Fibroblast of lung (primary cell): ENCODE measurements at regions not wholly inside any gene's neighbourhood (a gene's known extent, or its start where the extent isn't known, plus 50 kb on each side); places are given as distances from the start of the nearest gene placed in this dataset.

Experiments
- DNase-seq, 2 donors: peaks; one replicate each; pipeline versions ENCODE4 v3.0.0 to v3.0.0-alpha.2; 2010; ENCODE audit warnings: low read depth in 2 of 2
- H2AFZ ChIP-seq: 2 replicates; pipeline ENCODE4 v1.5.1; 2012; ENCODE audit warnings: low read length, control low read depth, inconsistent platforms
- H3K27ac ChIP-seq: 2 replicates; pipeline ENCODE4 v1.5.1; 2011; ENCODE audit warnings: low read length, control low read depth; ENCODE audit not compliant: insufficient read depth
- H3K27me3 ChIP-seq: 2 replicates; pipeline ENCODE4 v1.5.1; 2011; ENCODE audit warnings: mild to moderate bottlenecking, low read length; ENCODE audit not compliant: control insufficient read depth, insufficient read depth
- H3K36me3 ChIP-seq: 2 replicates; pipeline ENCODE4 v1.5.1; 2011; ENCODE audit warnings: low read length; ENCODE audit not compliant: control insufficient read depth, insufficient read depth
- H3K4me1 ChIP-seq: 2 replicates; pipeline ENCODE4 v1.5.1; 2011; ENCODE audit warnings: low read length; ENCODE audit not compliant: control insufficient read depth, insufficient read depth; ENCODE audit errors: extremely low read depth
- H3K4me2 ChIP-seq: 2 replicates; pipeline ENCODE4 v1.5.1; 2011; ENCODE audit warnings: low read length, control low read depth; ENCODE audit not compliant: insufficient read depth; ENCODE audit errors: extremely low read depth
- H3K4me3 ChIP-seq, 4 experiments: fragments of 200-600 bp in 1 of 4; sonication (generic) in 1 of 4; replicated peaks in 1 of 4; 2 replicates each; pipeline ENCODE4 v1.5.1; 2011 to 2016; ENCODE audit warnings: low read length in 4 of 4, low read depth in 3 of 4, mild to moderate bottlenecking in 3 of 4, control low read depth in 2 of 4, inconsistent platforms in 1 of 4, mixed read lengths in 1 of 4; ENCODE audit not compliant: insufficient read depth in 1 of 4; ENCODE audit errors: control extremely low read depth in 1 of 4
- H3K79me2 ChIP-seq: 2 replicates; pipeline ENCODE4 v1.5.1; 2012; ENCODE audit warnings: mild to moderate bottlenecking, low read length, inconsistent platforms; ENCODE audit not compliant: control insufficient read depth, insufficient read depth
- H3K9ac ChIP-seq: 2 replicates; pipeline ENCODE4 v1.5.1; 2011; ENCODE audit warnings: mild to moderate bottlenecking, low read length, control low read depth; ENCODE audit not compliant: insufficient read depth
- H3K9me3 ChIP-seq: 2 replicates; pipeline ENCODE4 v1.5.1; 2012; ENCODE audit warnings: low read depth, low read length; ENCODE audit not compliant: control insufficient read depth, insufficient read depth
- H4K20me1 ChIP-seq: 2 replicates; pipeline ENCODE4 v1.5.1; 2011; ENCODE audit warnings: low read length; ENCODE audit not compliant: control insufficient read depth, insufficient read depth; ENCODE audit errors: extremely low read depth
- EZH2 ChIP-seq: IDR thresholded peaks from 2 replicates; pipeline ENCODE4 v1.5.1; 2012; ENCODE audit warnings: low read length, control low read depth, mild to moderate bottlenecking; ENCODE audit errors: missing control alignments
- TF ChIP-seq, protein P1 (sequence below), 2 donors: IDR thresholded peaks in 1 of 2; conservative IDR thresholded peaks in 1 of 2; 1 replicate in 1 of 2; 2 replicates in 1 of 2; pipeline ENCODE4 v1.5.1; 2011 to 2012; ENCODE audit warnings: low read length in 2 of 2, control low read depth in 1 of 2, inconsistent platforms in 1 of 2, low read depth in 1 of 2, mild to moderate bottlenecking in 1 of 2

DNA sequence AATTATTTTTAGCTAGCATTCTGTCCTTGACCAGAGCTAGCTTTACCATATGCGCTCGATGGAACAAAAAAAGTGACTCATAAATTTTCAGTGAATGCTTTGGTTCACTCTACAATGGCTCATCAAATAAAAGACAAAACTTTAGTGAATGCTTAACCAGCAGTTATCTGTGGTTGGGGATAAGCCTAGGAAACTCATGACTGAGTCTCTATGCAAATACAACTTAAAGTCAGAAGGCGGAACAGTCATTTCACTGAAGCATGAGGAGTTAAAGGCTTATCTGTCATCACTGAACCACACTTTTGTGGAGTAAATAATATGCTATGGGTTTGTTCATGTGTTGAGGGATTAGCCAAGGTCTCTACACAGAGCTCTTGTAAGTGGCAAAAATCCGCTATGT is 308.4 kb downstream of the SQOR start:
- no peaks in the 10 kb centered on the region for H3K79me2 ChIP-seq
- H3K4me1 ChIP-seq, result no peaks in the 10 kb centered on the region
- H4K20me1 ChIP-seq, result no peaks in the 10 kb centered on the region
- no peak overlapping the region for H2AFZ ChIP-seq
- H3K36me3 ChIP-seq, result no peaks in the 10 kb centered on the region
- H3K27me3 ChIP-seq, result no peaks in the 10 kb centered on the region
- no peak overlapping the region for H3K27ac ChIP-seq
- H3K4me3 ChIP-seq, result no peak overlapping the region
- no peak overlapping the region for H3K4me2 ChIP-seq
- H3K9ac ChIP-seq, result no peak overlapping the region
- TF ChIP-seq, protein P1, sequence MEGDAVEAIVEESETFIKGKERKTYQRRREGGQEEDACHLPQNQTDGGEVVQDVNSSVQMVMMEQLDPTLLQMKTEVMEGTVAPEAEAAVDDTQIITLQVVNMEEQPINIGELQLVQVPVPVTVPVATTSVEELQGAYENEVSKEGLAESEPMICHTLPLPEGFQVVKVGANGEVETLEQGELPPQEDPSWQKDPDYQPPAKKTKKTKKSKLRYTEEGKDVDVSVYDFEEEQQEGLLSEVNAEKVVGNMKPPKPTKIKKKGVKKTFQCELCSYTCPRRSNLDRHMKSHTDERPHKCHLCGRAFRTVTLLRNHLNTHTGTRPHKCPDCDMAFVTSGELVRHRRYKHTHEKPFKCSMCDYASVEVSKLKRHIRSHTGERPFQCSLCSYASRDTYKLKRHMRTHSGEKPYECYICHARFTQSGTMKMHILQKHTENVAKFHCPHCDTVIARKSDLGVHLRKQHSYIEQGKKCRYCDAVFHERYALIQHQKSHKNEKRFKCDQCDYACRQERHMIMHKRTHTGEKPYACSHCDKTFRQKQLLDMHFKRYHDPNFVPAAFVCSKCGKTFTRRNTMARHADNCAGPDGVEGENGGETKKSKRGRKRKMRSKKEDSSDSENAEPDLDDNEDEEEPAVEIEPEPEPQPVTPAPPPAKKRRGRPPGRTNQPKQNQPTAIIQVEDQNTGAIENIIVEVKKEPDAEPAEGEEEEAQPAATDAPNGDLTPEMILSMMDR (conservative IDR thresholded peaks at IDR 0.05 in 1 of 2, IDR thresholded peaks at IDR 0.05 in 1 of 2; ENCODE audit: low read depth in 1 of 2, low read length in 2 of 2), result no peak
- TF ChIP-seq EZH2, result no peak
- DNase-seq, result no peak
- no peaks in the 10 kb centered on the region for H3K9me3 ChIP-seq

DNA sequence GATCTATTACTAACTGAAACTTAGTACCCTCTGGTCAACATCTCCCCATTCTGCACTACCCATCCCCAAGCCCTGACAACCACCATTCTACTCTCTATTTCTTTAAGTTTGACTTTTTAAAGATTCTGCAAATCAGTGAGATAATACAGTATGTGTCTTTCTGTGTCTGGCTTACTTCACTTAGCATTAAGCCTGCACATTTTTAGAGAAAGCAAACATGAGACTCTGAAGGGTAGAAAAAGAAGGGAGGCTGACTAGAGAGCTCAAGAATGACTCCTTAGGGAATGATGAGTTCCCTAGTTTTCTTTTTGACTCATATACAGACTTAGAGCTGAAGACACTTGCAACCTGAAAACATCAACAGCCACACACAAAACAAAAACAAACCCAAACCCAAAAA is 311.3 kb downstream of the SQOR start:
- H2AFZ ChIP-seq, result no peak overlapping the region
- no peaks in the 10 kb centered on the region for H3K4me1 ChIP-seq
- no peaks in the 10 kb centered on the region for H3K79me2 ChIP-seq
- H3K27ac ChIP-seq, result no peak overlapping the region
- H3K9me3 ChIP-seq, result no peaks in the 10 kb centered on the region
- H3K4me3 ChIP-seq, result no peak overlapping the region
- no peak overlapping the region for H3K4me2 ChIP-seq
- H3K36me3 ChIP-seq, result no peaks in the 10 kb centered on the region
- no peaks in the 10 kb centered on the region for H4K20me1 ChIP-seq
- DNase-seq, result no peak
- H3K27me3 ChIP-seq, result no peaks in the 10 kb centered on the region
- H3K9ac ChIP-seq, result no peak overlapping the region
- TF ChIP-seq, protein P1 (conservative IDR thresholded peaks at IDR 0.05 in 1 of 2, IDR thresholded peaks at IDR 0.05 in 1 of 2; ENCODE audit: low read depth in 1 of 2, low read length in 2 of 2), result no peak
- no peak for TF ChIP-seq EZH2

DNA sequence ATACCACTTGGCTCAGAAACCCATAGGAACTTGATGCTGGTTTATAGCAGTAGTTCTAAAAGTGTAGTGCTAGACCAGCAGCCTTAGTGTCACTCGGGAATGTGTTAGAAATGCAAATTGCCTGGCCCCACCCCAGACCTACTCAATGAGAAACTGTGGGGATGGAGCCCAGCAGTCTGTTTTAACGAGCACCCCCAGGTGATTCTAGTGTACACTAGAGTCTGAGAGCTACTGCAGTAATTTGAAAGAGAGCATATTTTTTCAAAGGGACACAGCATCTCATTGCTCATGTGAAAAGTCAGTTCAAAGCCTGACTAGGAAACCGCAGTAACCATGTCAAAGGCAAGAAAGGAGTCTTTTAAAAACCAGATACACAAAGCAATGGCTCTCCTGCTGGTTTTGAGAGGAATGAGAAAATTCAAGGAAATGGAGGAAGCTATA is 313.4 kb downstream of the SQOR start:
- Histone ChIP-seq H3K27ac (no peak overlapping the region), H3K4me1 (no peaks in the 10 kb centered on the region), H3K79me2 (no peaks in the 10 kb centered on the region), H4K20me1 (no peaks in the 10 kb centered on the region), H2AFZ (no peak overlapping the region), H3K9ac (no peak overlapping the region), H3K27me3 (no peaks in the 10 kb centered on the region), H3K36me3 (no peaks in the 10 kb centered on the region), H3K9me3 (no peaks in the 10 kb centered on the region), H3K4me3 (no peak overlapping the region), H3K4me2 (no peak overlapping the region)
- TF ChIP-seq EZH2, result no peak
- TF ChIP-seq, protein P1 (conservative IDR thresholded peaks at IDR 0.05 in 1 of 2, IDR thresholded peaks at IDR 0.05 in 1 of 2; ENCODE audit: low read depth in 1 of 2, low read length in 2 of 2), result no peak
- DNase-seq, result no peak
